GM18951 (cell line): ENCODE measurements at regions not wholly inside any gene's neighbourhood (a gene's known extent, or its start where the extent isn't known, plus 50 kb on each side); places are given as distances from the start of the nearest gene placed in this dataset.

Source experiments
- POLR2A ChIP-seq: IDR thresholded peaks from 4 replicates; pipeline ENCODE4 v1.6.1; 2011; ENCODE audit warnings: mild to moderate bottlenecking; ENCODE audit not compliant: insufficient read length, insufficient read depth; ENCODE audit errors: extremely low read depth
- in situ Hi-C: fragments of 300-500 bp; cut with MboI; formaldehyde crosslinking; loops from one replicate; pipeline ENCODE4 v1.12.0; 2022; ENCODE audit warnings: low sequenced_read_pairs, mixed read lengths, inconsistent platforms; ENCODE audit not compliant: unreplicated experiment

GRCh38 chr1:60173729-60174505 is 100.3 kb upstream of the C1orf87 start:
- TF ChIP-seq POLR2A = no peak
- in situ Hi-C loops = no loop called here

- in situ Hi-C loops = no loop called here
Observed at GRCh38 chr1:60173006-60173405, 99.4 kb upstream of the C1orf87 start.

GRCh38 chr1:60171801-60172200 is 98.2 kb upstream of the C1orf87 start:
- no peak for TF ChIP-seq POLR2A

More at GRCh38 chr1:60173006-60173405, 99.4 kb upstream of the C1orf87 start:
- TF ChIP-seq POLR2A = no peak

GRCh38 chr1:60170709-60171108 is 97.1 kb upstream of the C1orf87 start:
- no peak for TF ChIP-seq POLR2A
- in situ Hi-C loops = no loop called here

More at GRCh38 chr1:60171801-60172200, 98.2 kb upstream of the C1orf87 start:
- in situ Hi-C loops = no loop called here

- in situ Hi-C loops = no loop called here
- TF ChIP-seq POLR2A = no peak
Observed at GRCh38 chr1:60169206-60169605, 95.6 kb upstream of the C1orf87 start.

GRCh38 chr1:60162936-60163335 is 89.4 kb upstream of the C1orf87 start:
- in situ Hi-C loops = no loop called here

GRCh38 chr1:60160141-60160540 is 86.6 kb upstream of the C1orf87 start:
- in situ Hi-C loops = no loop called here
- TF ChIP-seq POLR2A = no peak

More at GRCh38 chr1:60162936-60163335, 89.4 kb upstream of the C1orf87 start:
- TF ChIP-seq POLR2A = no peak

- in situ Hi-C loops = no loop called here
- no peak for TF ChIP-seq POLR2A
Observed at GRCh38 chr1:60156371-60156770, 82.8 kb upstream of the C1orf87 start.

- TF ChIP-seq POLR2A = no peak
- in situ Hi-C loops = no loop called here
Observed at GRCh38 chr1:60153961-60154360, 80.4 kb upstream of the C1orf87 start.

GRCh38 chr1:60152891-60153290 is 79.3 kb upstream of the C1orf87 start:
- TF ChIP-seq POLR2A = no peak
- in situ Hi-C loops = no loop called here

GRCh38 chr1:60151311-60151710 is 77.7 kb upstream of the C1orf87 start:
- TF ChIP-seq POLR2A = no peak
- in situ Hi-C loops = no loop called here

- TF ChIP-seq POLR2A = no peak
- in situ Hi-C loops = no loop called here
Observed at GRCh38 chr1:60149251-60149650, 75.7 kb upstream of the C1orf87 start.

- no peak for TF ChIP-seq POLR2A
- in situ Hi-C loops = no loop called here
Observed at GRCh38 chr1:60146884-60147283, 73.3 kb upstream of the C1orf87 start.

- in situ Hi-C loops = no loop called here
- no peak for TF ChIP-seq POLR2A
Observed at GRCh38 chr1:60145771-60146170, 72.2 kb upstream of the C1orf87 start.
